ENCODE measurements at regions not wholly inside any gene's neighbourhood (a gene's known extent, or its start where the extent isn't known, plus 50 kb on each side); places are given as distances from the start of the nearest gene placed in this dataset.

- H3K27me3 ChIP-seq (ENCODE audit: insufficient read depth, low read length, poor library complexity): peaks cover 8% of the 10 kb centered on the region
- DNase-seq (no peak), ATAC-seq (ENCODE audit: insufficient read depth, low read depth) (no peak)
- H3K9me3 ChIP-seq (ENCODE audit: insufficient read depth, low read length, severe bottlenecking): no peaks in the 10 kb centered on the region
- H3K27ac ChIP-seq (ENCODE audit: low read length): no peak overlapping the region
- no peaks in the 10 kb centered on the region for H4K20me1 ChIP-seq (ENCODE audit: insufficient read depth, low read length)
- H2AFZ ChIP-seq (ENCODE audit: low read depth, low read length): no peak overlapping the region
- TF ChIP-seq CTCF (IDR thresholded peaks at IDR 0.05; ENCODE audit: borderline replicate concordance, extremely low read depth, low read length, poor library complexity, severe bottlenecking) (no peak), EZH2 (IDR thresholded peaks at IDR 0.05; ENCODE audit: borderline replicate concordance, low read depth, low read length, severe bottlenecking) (no peak)
- no peak overlapping the region for H3K4me2 ChIP-seq (ENCODE audit: insufficient read depth, low read length)
- no peak overlapping the region for H3K9ac ChIP-seq (ENCODE audit: low read depth, low read length)
- no peaks in the 10 kb centered on the region for H3K4me1 ChIP-seq (ENCODE audit: insufficient read depth, low read length)
- no peak overlapping the region for H3K4me3 ChIP-seq (ENCODE audit: low read depth in 1 of 2, low read length in 2 of 2)
- no peaks in the 10 kb centered on the region for H3K79me2 ChIP-seq (ENCODE audit: insufficient read depth, low read length)
- no peaks in the 10 kb centered on the region for H3K36me3 ChIP-seq (ENCODE audit: insufficient read depth, low read length)
Observed at GRCh38 chr1:227434808-227435444, 116.6 kb upstream of the CDC42BPA start.

GRCh38 chr1:227433663-227434341, 115.5 kb upstream of the CDC42BPA start:
- H3K4me1 ChIP-seq (ENCODE audit: insufficient read depth, low read length): no peaks in the 10 kb centered on the region
- H3K9ac ChIP-seq (ENCODE audit: low read depth, low read length): no peak overlapping the region
- TF ChIP-seq CTCF (IDR thresholded peaks at IDR 0.05; ENCODE audit: borderline replicate concordance, extremely low read depth, low read length, poor library complexity, severe bottlenecking): no peak
- no peak for TF ChIP-seq EZH2 (IDR thresholded peaks at IDR 0.05; ENCODE audit: borderline replicate concordance, low read depth, low read length, severe bottlenecking)
- no peaks in the 10 kb centered on the region for H3K36me3 ChIP-seq (ENCODE audit: insufficient read depth, low read length)
- ATAC-seq (ENCODE audit: insufficient read depth, low read depth) (no peak), DNase-seq (no peak)
- no peaks in the 10 kb centered on the region for H4K20me1 ChIP-seq (ENCODE audit: insufficient read depth, low read length)
- H3K9me3 ChIP-seq (ENCODE audit: insufficient read depth, low read length, severe bottlenecking): no peaks in the 10 kb centered on the region
- no peak overlapping the region for H2AFZ ChIP-seq (ENCODE audit: low read depth, low read length)
- no peak overlapping the region for H3K27ac ChIP-seq (ENCODE audit: low read length)
- H3K4me2 ChIP-seq (ENCODE audit: insufficient read depth, low read length): no peak overlapping the region
- H3K79me2 ChIP-seq (ENCODE audit: insufficient read depth, low read length): no peaks in the 10 kb centered on the region
- H3K27me3 ChIP-seq (ENCODE audit: insufficient read depth, low read length, poor library complexity): peaks cover under 1% of the 10 kb centered on the region
- no peak overlapping the region for H3K4me3 ChIP-seq (ENCODE audit: low read depth in 1 of 2, low read length in 2 of 2)

- TF ChIP-seq EZH2 (IDR thresholded peaks at IDR 0.05; ENCODE audit: borderline replicate concordance, low read depth, low read length, severe bottlenecking) (no peak), CTCF (IDR thresholded peaks at IDR 0.05; ENCODE audit: borderline replicate concordance, extremely low read depth, low read length, poor library complexity, severe bottlenecking) (no peak)
- Histone ChIP-seq H4K20me1 (ENCODE audit: insufficient read depth, low read length) (no peaks in the 10 kb centered on the region), H3K27me3 (ENCODE audit: insufficient read depth, low read length, poor library complexity) (no peaks in the 10 kb centered on the region), H3K9me3 (ENCODE audit: insufficient read depth, low read length, severe bottlenecking) (no peaks in the 10 kb centered on the region), H3K79me2 (ENCODE audit: insufficient read depth, low read length) (no peaks in the 10 kb centered on the region), H3K27ac (ENCODE audit: low read length) (no peak overlapping the region), H2AFZ (ENCODE audit: low read depth, low read length) (no peak overlapping the region), H3K4me1 (ENCODE audit: insufficient read depth, low read length) (no peaks in the 10 kb centered on the region), H3K36me3 (ENCODE audit: insufficient read depth, low read length) (no peaks in the 10 kb centered on the region), H3K4me2 (ENCODE audit: insufficient read depth, low read length) (no peak overlapping the region), H3K9ac (ENCODE audit: low read depth, low read length) (no peak overlapping the region), H3K4me3 (ENCODE audit: low read depth in 1 of 2, low read length in 2 of 2) (no peak overlapping the region)
- DNase-seq: no peak
- ATAC-seq (ENCODE audit: insufficient read depth, low read depth): no peak
Observed at GRCh38 chr1:227432981-227433380, 114.7 kb upstream of the CDC42BPA start.

All from DND-41 (cell line).